ENCODE measurements at regions not wholly inside any gene's neighbourhood (a gene's known extent, or its start where the extent isn't known, plus 50 kb on each side); places are given as distances from the start of the nearest gene placed in this dataset.

DNA sequence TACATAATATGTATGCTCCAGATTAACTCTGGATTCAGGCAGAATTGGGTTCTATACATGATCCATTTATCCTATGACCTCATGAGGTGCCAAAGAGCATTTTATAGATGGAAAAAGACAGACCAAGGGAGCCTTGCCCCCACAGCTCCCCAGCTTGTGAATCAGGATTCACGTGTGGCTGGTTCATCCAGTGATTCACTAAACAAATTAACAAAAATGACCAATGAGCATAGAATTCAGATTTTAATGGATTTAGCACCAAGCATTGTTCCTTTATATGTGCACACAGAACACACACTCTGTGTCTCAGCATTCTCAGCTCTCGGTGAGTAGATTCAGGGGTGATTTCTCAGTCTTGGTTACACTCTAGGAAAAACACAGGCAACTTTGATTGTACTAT is 51.7 kb upstream of the BARHL2 start:
- Histone ChIP-seq H3K27me3 (replicated peaks; ENCODE audit: insufficient read depth, low read length) (no peaks in the 10 kb centered on the region), H4K20me1 (ENCODE audit: insufficient read depth, low read length) (no peaks in the 10 kb centered on the region), H2AFZ (ENCODE audit: low read length) (no peak overlapping the region), H3K9me2 (replicated peaks; ENCODE audit: insufficient read depth, low read length) (no peaks in the 10 kb centered on the region), H3K27ac (ENCODE audit: low read length) (no peak overlapping the region), H3K9ac (ENCODE audit: low read length) (no peak overlapping the region), H3K79me2 (ENCODE audit: low read length) (no peaks in the 10 kb centered on the region), H3K9me3 (replicated peaks; ENCODE audit: insufficient read depth, low read length) (no peaks in the 10 kb centered on the region), H3K4me3 (ENCODE audit: low read length) (no peak overlapping the region), H3K4me2 (ENCODE audit: low read depth, low read length) (no peak overlapping the region), H3F3A (ENCODE audit: insufficient read depth, low read length) (no peaks in the 10 kb centered on the region), H3K4me1 (ENCODE audit: low read length) (no peaks in the 10 kb centered on the region), H3K36me3 (replicated peaks; ENCODE audit: insufficient read depth, low read length) (no peaks in the 10 kb centered on the region)
- no peak for DNase-seq
- TF ChIP-seq EZH2phosphoT487 (IDR thresholded peaks at IDR 0.05; ENCODE audit: low read length) (no peak), EZH2 (optimal IDR thresholded peaks at IDR 0.05; ENCODE audit: low read depth, low read length) (no peak)
- TF ChIP-seq, protein P1, sequence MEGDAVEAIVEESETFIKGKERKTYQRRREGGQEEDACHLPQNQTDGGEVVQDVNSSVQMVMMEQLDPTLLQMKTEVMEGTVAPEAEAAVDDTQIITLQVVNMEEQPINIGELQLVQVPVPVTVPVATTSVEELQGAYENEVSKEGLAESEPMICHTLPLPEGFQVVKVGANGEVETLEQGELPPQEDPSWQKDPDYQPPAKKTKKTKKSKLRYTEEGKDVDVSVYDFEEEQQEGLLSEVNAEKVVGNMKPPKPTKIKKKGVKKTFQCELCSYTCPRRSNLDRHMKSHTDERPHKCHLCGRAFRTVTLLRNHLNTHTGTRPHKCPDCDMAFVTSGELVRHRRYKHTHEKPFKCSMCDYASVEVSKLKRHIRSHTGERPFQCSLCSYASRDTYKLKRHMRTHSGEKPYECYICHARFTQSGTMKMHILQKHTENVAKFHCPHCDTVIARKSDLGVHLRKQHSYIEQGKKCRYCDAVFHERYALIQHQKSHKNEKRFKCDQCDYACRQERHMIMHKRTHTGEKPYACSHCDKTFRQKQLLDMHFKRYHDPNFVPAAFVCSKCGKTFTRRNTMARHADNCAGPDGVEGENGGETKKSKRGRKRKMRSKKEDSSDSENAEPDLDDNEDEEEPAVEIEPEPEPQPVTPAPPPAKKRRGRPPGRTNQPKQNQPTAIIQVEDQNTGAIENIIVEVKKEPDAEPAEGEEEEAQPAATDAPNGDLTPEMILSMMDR (IDR thresholded peaks at IDR 0.05; ENCODE audit: low read length), result no peak

- Histone ChIP-seq H3K79me2 (ENCODE audit: low read length) (no peaks in the 10 kb centered on the region), H3F3A (ENCODE audit: insufficient read depth, low read length) (no peaks in the 10 kb centered on the region), H3K9me3 (replicated peaks; ENCODE audit: insufficient read depth, low read length) (no peaks in the 10 kb centered on the region), H3K27ac (ENCODE audit: low read length) (no peak overlapping the region), H3K9me2 (replicated peaks; ENCODE audit: insufficient read depth, low read length) (no peaks in the 10 kb centered on the region), H3K36me3 (replicated peaks; ENCODE audit: insufficient read depth, low read length) (no peaks in the 10 kb centered on the region), H2AFZ (ENCODE audit: low read length) (no peak overlapping the region), H4K20me1 (ENCODE audit: insufficient read depth, low read length) (no peaks in the 10 kb centered on the region), H3K9ac (ENCODE audit: low read length) (no peak overlapping the region), H3K4me3 (ENCODE audit: low read length) (no peak overlapping the region), H3K27me3 (replicated peaks; ENCODE audit: insufficient read depth, low read length) (no peaks in the 10 kb centered on the region), H3K4me1 (ENCODE audit: low read length) (no peaks in the 10 kb centered on the region), H3K4me2 (ENCODE audit: low read depth, low read length) (no peak overlapping the region)
- TF ChIP-seq EZH2 (optimal IDR thresholded peaks at IDR 0.05; ENCODE audit: low read depth, low read length) (no peak), EZH2phosphoT487 (IDR thresholded peaks at IDR 0.05; ENCODE audit: low read length) (no peak)
- TF ChIP-seq, protein P1 (IDR thresholded peaks at IDR 0.05; ENCODE audit: low read length), result no peak
- DNase-seq, result no peak
These were observed 51.0 kb upstream of the BARHL2 start for GRCh38 chr1:90768098-90768497.
